NCI-H2227 treated with DMSO at 0.1 percent for 48 hours (cell line): ENCODE measurements at regions not wholly inside any gene's neighbourhood (a gene's known extent, or its start where the extent isn't known, plus 50 kb on each side); places are given as distances from the start of the nearest gene placed in this dataset.

Source experiments
- DNase-seq: peaks from one replicate; lab custom pipeline; 2025; lab: John Stamatoyannopoulos, UW

DNA sequence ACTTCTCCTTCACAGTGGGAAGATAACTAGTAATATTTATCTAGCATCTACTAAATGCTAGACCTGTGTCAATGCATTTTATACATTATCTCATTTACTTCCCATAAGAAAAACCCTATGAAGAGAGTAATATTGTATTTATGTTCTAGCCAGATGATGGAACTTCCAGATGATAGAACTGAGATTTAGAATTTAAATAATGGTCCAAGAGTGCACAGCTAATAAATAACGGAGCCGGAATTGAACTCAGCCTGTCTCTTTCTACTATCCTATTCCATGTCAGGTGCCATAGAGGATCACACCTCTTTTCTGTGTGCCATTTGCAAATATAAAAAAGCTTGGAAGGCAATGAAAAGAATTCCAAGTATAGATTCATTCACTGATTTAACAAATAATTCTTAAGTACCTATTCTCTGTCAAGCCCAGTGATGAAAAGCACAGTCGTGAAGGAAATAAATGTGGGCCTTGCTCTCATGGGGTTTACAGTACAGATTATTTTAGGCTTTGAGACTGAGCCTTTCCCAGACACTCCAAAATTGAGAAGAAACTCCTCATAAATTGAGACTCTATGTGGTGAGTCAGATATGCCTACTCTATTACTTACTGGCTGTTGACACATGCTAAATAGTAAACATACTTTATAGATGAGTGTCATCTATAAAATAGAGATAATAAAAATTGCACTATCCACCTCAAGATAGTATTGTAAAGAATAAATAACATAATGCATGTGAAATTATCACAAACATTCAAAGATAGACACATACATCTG is 378.0 kb upstream of the PRMT6 start:
- DNase-seq = no peak

DNA sequence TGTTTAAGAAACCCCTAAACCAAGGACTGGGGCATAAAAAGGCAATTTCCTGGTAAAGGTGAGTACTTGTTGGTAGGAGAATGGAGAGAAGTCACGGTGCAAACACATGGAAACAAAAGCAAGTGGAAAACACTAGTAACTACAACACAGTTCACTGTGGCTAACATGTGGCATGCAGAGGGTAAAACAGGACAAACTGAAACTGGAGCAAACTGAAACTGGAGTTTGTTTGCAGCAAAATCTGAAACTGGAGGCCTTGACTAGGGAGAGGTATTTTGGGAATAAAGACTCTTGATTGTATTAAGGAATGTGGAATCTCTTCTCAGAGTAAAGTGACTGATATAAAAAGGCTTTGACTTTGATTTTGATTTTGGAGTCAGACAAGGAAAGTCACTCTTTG is 376.3 kb upstream of the PRMT6 start:
- DNase-seq = no peak

DNA sequence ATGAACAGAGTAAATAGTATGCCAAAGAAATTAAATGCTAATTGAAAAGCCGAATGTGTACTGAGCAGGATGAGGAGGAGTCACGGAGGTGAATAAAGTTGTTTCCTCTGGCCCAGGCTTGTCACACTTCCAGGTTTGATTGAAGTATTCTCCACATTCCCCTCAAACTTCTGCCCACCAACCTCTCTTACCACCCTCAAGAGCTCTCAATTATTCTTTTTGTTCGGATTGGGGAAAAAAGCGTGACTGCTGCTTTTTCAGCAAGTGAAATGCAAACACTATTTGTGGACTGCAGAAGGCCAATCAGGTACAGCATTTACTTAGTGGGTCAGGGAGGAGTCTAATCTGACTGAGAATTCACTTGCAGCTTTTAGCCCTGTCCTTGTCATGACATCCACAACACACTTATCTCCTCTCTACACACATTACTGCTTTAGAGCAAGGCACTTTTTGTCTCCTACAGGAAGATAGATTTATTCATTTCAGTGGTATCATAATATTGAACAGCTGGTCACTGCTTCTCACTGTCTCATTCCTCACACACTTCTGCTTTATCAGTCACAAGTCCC is 375.6 kb upstream of the PRMT6 start:
- no peak for DNase-seq

DNA sequence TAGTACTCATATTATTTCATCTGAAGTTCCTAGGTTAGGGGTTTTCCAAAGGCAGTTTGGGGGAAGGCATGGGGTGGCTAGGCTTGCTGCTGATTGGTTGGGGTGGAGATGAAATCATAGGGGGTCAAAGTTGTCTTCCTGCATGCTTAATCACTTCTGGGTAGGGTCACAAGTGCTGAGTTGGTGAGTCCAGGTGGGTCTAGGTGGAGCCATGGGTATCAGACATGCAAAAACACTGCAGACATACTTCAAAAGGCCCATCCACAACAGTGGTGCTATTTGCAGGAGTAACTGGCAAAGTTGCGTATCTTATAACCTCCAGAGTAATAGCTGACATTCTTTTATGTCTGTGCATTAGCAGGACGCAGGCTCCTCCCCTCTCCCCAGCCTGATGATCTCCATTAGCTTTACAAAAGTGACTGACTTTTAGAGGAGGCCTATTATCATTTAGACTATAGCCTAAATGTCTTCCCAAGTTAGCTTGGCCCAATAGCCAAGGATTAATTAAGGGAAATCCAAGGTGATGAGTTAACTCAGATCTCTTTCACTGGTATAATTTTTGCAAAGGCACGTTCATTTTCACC is 374.4 kb upstream of the PRMT6 start:
- no peak for DNase-seq

DNA sequence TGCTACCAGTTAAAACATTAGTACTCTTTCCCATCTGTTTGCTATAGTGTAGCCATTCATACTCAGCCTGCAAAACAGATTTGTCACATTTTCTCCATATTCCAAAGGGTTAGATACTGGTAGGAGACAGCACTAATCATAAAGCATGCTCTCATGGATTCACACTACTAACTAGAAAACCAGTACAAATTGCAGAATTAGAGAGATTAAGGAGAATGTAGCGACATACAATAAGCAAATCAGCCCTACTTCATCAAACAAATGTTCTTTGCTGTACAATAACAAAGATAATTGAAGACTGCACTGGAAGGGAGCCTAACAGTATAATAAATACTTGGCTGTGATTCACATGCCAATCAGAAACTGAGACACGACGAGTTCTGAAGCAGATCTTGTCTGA is 368.0 kb upstream of the PRMT6 start:
- no peak for DNase-seq

DNA sequence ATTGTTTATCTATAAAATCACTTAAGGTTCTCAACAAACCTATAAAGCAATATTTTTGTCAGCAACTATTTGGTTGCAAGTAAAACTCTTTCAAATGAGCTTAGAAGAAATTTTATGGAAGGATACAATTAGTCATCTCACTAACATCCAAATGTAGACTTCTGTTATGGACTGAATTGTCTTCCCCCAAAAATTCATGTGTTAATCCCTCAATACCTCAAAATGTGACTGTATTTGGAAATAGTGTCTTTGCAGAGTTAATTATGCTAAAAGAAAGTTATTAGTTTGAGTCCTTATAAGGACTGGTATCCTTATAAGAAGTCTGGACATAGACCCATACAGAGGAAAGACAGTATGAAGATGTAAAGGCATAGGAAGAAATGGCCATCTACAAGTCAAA is 357.8 kb upstream of the PRMT6 start:
- no peak for DNase-seq

DNA sequence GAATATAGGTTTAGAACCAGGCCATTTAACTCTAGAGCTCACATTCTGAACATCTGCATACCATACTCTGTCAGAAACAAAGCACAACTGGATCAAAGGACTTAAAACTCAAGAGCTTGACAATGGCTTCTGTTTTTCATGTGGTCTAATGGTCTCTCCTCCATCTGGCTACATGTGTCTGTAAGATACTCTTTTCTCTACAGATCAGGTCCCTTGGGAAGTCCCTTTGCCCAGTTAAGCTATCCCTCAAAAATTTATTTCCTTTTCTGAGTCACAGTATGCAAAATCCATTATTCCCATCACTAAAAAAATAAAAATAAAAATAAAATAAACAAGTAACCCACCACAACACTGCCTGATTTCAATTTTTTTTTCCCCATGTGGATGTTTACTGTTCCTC is 357.0 kb upstream of the PRMT6 start:
- DNase-seq = no peak

DNA sequence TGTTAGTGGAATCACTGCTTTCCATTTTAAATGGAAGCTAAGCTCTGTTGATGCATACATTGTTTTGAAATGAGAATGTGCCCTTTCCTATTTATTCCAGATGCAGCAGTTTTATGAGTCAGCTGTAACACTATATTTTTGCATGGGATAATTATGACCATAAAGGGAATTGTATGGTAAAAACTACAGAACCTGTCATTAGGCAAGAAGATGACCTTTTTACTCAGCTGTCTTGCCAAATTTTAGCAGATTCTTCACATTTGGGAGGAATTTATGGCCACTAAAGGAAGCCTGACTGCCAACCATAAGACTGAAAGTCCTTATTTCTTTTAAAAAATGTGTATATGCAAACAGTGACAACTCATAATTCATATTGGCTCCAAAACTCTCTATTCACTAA is 356.3 kb upstream of the PRMT6 start:
- no peak for DNase-seq

DNA sequence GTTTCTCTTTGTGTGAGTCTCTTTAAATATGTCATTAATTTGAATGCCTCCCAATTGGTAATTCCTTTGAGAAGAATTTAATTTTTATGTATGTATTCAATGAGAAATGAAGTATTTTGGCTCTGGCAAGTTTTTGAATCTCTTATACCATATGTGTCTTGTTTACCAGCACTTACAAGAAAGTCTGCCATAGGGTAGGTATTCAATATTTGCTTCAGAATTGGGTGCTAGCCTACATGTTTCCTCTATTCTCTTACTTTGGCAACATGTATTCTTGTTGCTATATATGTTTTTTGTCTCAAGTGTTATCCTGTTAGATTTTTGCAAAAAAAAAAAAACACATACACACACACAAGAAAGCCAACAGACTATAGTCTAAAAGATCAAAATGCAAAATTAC is 350.5 kb upstream of the PRMT6 start:
- no peak for DNase-seq

DNA sequence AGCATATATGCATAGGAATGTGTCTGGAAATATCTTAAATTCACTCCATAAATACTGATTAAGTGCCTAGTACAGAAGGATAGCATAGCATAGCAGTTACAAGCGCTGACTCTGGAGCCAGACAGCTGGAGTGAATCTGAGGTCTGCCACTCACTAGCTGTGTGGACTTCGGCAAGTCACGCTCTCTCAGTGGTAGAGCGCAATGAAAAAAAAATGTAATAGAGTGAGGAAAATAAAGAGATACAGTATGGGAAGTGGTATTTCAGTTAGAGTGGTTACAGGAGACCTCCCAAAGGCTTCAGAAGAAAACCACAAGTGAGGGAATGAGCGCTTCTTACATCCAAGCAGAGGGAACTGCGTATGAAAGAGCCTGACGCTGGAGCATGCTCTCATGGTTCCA is 338.9 kb upstream of the PRMT6 start:
- DNase-seq = no peak

DNA sequence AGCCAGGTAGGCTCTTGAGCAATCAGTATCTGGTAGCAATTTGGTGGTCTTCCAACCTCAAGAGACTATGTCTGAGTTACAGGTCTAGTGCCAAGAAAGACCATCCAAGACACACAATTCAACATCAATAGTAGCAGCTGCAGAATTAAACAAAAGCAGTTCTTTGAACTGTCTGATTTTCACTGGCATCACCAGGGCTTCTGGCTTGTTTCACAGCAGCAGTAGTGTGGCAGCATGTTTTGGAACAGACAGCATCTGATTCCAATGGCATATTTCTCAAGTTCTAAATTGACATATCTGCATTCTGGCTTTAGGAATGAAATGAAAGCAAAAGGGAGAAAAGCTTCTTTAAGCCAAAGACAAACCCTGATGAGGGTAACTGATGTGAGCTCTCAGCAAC is 334.7 kb upstream of the PRMT6 start:
- DNase-seq = no peak

DNA sequence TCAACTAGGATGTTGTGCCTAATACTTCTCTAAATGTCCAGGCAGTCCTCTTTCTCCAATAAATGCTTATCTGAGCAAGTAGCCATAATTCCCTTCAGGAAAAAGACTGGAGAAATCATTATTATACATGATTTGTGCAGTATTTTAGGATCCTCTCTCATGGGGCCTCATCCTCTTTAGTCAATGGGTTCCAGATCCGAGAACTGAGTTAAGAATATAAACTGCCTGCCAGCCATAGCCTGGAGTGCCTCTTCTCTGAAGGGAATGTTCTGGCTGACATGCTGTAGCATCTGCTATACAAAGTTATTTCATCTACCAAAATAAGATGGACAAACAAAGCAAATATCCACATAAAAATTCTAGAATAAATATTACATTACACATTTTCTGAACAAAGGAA is 334.0 kb upstream of the PRMT6 start:
- no peak for DNase-seq

DNA sequence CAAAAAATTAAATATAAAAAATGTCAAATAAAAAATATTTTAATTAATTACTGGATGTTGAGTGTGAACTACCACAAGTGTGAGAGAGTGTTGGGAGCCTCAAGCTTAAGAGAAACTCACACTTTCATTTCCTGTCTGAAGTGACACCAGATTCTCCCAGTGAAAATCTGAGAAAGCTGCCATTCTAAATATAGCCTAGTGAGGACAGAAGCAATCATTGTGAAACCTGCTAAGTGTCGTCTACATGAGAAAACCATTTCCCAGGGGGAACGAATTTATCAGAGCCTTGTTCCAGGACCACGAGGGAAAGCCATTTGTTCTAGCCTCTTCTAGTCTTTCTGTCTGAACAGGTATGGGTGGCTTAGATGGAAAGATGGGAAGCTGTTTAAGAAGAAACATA is 329.3 kb upstream of the PRMT6 start:
- no peak for DNase-seq

DNA sequence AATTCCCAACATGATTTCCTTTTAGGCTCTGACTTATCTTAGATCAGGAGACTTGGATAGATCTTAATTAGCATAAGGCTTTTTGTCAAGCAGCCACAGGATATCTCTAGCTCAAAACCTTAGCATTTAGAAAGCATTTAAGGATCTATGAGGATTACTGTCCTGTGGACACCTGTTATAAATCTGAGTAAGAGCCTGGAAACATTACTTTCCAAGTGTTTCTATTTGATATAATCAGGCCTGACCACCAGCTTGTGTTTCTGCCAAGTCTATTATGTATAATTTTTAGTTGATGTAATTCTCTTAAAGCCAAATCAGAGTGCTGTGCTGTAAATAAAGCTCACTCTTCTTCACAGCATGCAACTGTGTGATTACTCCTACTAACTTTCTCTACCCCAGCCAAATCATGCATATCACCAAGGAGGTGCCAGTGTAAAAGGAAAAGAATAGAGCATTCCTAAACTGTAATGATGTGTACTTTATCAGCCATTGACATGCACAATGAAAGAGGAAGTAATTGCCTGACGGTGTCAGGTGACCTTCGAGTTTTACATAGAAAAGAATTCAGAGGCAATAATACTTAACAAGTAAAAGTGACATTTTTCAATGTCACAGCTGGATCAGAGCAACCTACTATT is 309.9 kb upstream of the PRMT6 start:
- no peak for DNase-seq

DNA sequence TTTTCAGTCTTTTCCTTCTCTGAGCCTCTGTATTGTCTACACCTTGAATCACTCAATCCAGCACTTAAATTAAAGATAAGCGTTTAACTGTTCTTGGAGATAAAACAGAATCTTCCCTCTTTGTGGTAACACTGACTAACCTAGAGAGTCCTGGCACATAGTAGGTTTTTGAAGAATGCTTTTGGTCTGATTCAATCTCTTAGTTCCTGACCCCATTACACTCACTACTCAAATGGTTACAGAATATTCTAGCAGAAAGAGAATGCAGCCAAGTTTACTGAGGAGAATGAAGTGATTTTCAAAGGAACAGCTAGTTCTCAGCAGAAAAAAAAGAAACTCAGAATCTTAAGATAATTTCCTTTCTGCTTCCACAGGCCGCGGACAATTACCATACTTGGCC is 309.2 kb upstream of the PRMT6 start:
- DNase-seq = no peak

DNA sequence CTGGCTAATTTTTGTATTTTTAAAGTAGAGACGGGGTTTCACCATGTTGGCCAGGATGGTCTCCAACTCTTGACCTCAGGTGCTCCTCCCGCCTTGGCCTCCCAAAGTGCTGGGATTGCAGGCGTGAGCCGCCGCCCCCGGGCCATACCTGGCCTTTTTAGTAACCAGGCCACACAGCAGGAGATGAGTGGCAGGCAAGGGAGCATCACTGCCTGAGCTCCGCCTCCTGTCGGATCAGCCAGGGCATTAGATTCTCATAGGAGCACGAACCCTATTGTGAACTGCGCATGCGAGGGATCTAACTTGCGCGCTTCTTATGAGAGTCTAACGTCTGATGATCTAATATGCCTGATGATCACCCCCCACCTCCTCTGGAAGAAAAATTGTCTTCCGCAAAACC is 308.7 kb upstream of the PRMT6 start:
- DNase-seq = no peak

DNA sequence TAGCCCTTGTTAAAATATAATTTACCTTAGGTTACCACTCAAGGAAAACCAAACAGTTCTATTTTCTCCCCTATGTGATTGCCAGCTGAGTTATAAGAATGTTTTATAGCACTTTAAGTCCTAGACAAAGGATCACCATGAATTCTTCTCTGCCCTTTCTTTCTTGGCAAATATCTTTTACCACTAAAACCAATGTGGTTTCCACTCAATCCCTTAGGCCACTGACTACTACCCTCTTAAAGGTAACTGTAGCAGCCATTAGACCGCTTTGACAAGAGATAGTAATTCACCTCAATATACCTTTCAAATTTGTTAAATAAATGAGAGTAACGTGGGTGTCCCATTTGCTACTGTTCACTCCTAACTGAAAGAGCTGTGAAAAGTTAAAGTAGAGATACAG is 307.9 kb upstream of the PRMT6 start:
- DNase-seq = no peak

DNA sequence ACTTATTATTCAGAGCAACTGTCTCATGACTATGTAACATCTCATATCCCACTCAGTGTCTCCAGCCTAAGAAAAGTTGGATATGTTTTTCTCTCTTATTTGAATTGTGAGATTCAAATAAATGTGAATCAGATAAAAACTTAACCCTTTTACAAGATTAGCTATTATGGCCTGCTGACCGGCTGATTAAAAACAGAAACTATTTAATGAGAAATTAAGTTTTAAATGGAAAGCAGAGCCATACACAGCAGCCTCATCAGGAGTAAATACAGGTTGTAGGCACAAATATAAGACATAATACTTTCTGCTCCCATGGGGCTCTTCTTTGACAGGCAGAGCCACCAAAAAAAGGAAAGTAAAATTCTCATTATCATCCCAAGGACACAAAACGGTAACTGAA is 307.0 kb upstream of the PRMT6 start:
- DNase-seq = no peak

DNA sequence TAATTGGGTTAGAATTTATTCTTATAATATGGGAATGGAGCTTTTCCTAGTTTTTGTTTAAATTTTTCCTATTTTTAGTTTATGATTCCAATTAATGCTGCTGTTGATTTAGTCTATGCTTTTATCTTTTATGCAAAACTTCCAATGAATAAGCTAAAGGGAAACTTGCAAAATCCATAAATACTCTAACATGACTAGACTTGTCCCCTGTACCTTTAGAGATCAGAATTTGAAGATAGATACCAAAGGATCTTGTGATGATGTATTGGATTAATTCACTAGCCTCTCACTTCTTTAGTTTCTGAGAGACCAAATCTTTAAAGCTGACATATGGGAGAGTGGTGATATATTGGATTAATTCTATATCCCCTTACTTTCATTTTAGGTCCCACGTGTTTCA is 306.6 kb upstream of the PRMT6 start:
- DNase-seq = no peak

DNA sequence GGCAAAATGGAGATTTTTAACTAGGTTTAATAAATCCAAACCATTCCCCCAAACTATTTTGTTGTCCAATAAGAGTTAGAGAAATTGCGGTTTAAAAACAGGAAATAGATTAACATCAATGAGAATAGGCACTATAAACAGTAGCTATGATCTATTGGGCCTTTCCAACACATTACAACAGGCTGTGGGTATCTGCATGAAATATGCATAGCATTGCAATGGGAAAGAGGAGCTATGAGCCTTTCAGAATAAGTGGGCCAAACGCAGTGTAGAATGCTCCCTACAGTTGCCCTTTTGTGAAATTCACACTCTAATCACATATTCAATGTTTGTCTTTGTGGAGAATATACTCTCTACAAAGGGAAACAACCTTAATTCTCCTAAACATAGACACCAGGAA is 305.5 kb upstream of the PRMT6 start:
- DNase-seq = no peak

DNA sequence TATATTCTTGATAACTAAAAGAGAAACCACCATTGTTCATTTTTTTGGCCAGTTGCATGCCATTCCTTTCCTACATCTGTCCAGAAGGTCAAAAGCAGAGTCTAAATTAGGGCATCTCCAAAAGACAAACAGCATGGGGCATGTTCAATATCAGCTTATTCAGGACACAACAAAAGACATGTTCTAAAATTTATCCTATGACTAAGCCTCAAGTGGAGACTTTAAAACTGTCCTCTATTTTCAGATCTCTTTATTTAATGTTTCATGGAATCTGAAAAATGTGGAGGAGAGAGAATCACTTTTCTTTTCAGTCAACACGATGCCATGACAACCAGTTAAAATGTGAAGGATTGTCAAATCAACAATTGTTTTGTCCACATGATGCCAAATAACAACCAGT is 303.4 kb upstream of the PRMT6 start:
- DNase-seq = no peak

DNA sequence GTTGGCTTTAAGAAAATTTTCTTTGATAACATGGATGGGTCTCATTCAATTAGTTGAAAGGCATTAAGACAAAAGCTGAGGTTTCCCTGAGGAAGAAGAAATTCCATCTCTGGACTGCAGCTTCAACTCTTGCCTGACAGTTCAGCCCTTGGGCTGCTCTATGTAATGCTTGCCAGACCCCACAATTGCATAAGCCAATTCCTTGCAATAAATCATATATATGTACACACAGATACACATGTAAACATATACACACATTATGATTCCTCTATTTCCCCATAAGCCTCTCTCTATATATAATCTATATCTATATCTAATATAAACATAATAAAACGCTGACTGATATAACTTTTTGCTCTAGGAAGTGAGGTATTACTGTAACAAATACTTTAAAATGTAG is 301.5 kb upstream of the PRMT6 start:
- DNase-seq = no peak

DNA sequence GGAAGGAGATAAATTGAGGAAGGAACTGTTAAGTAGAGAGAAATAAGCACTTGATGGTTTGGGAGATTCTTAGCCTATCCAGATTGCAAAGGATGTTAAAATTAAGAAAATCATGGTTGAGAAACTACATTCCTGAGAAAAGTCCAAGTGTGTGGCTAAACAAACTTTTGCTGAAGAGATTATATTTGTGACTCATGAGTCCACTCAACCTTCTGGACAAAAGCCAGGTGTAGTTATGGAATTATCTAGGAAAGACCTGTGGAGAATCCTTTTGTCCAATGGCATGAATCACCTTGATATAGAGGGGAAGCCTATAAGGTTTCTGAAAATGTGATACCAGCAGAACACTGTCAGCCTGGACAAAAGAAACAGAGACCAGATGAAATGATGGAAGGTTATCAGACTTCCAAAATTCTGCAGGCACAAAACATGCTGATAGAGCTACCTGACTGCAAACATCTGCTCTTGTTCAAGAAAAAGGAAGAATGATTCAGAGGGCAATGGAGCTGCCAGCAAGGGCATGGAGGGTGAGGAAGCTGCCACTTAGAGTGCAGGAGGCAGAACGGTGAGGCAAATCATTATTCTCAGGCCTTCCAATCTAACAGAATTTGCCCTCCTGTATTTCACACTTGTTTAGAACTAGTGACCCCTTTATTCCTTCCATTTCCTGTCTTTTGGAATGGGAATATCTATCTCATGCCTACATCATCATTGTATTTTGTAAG is 300.6 kb upstream of the PRMT6 start:
- no peak for DNase-seq
